KG1 (cell line): ENCODE measurements at regions not wholly inside any gene's neighbourhood (a gene's known extent, or its start where the extent isn't known, plus 50 kb on each side); places are given as distances from the start of the nearest gene placed in this dataset.

Experiments
- DNase-seq: peaks from one replicate; lab custom pipeline; 2025; lab: John Stamatoyannopoulos, UW

GRCh38 chr2:5410991-5411700, 281.0 kb upstream of the SOX11 start:
- DNase-seq = no peak

- DNase-seq = no peak
These were observed 280.2 kb upstream of the SOX11 start for GRCh38 chr2:5412001-5412400.

- DNase-seq = no peak
These were observed 258.3 kb upstream of the SOX11 start for GRCh38 chr2:5433855-5434254.

- no peak for DNase-seq
These were observed 254.8 kb upstream of the SOX11 start for GRCh38 chr2:5437375-5437774.

GRCh38 chr2:5440174-5440573, 252.0 kb upstream of the SOX11 start:
- DNase-seq = no peak

GRCh38 chr2:5442736-5443135, 249.4 kb upstream of the SOX11 start:
- no peak for DNase-seq

- no peak for DNase-seq
These were observed 248.0 kb upstream of the SOX11 start for GRCh38 chr2:5444168-5444567.

GRCh38 chr2:5444854-5445253, 247.3 kb upstream of the SOX11 start:
- DNase-seq = no peak

GRCh38 chr2:5449867-5450266, 242.3 kb upstream of the SOX11 start:
- DNase-seq = no peak

- DNase-seq = no peak
These were observed 238.7 kb upstream of the SOX11 start for GRCh38 chr2:5453220-5454050.

- DNase-seq = no peak
These were observed 238.2 kb upstream of the SOX11 start for GRCh38 chr2:5454051-5454390.

- no peak for DNase-seq
These were observed 233.1 kb upstream of the SOX11 start for GRCh38 chr2:5459041-5459440.

GRCh38 chr2:5464657-5465056, 227.5 kb upstream of the SOX11 start:
- no peak for DNase-seq

- no peak for DNase-seq
These were observed 226.3 kb upstream of the SOX11 start for GRCh38 chr2:5465859-5466258.

GRCh38 chr2:5467178-5467905, 224.8 kb upstream of the SOX11 start:
- DNase-seq = no peak

- DNase-seq = no peak
These were observed 219.5 kb upstream of the SOX11 start for GRCh38 chr2:5472673-5473072.

- DNase-seq = no peak
These were observed 218.5 kb upstream of the SOX11 start for GRCh38 chr2:5473635-5474034.

GRCh38 chr2:5474716-5475115, 217.5 kb upstream of the SOX11 start:
- DNase-seq = no peak

- DNase-seq = no peak
These were observed 212.8 kb upstream of the SOX11 start for GRCh38 chr2:5479265-5479928.

GRCh38 chr2:5482929-5483331, 209.3 kb upstream of the SOX11 start:
- no peak for DNase-seq

GRCh38 chr2:5484868-5485267, 207.3 kb upstream of the SOX11 start:
- no peak for DNase-seq

- DNase-seq = no peak
These were observed 200.7 kb upstream of the SOX11 start for GRCh38 chr2:5491523-5491922.
